Osteocyte (in vitro differentiated cells): ENCODE measurements at regions not wholly inside any gene's neighbourhood (a gene's known extent, or its start where the extent isn't known, plus 50 kb on each side); places are given as distances from the start of the nearest gene placed in this dataset.

Experiments used
- DNase-seq: peaks from one replicate; pipeline ENCODE4 v3.0.0; 2021; ENCODE audit warnings: mixed read lengths; ENCODE audit not compliant: unreplicated experiment; ENCODE audit errors: extremely low spot score
- H3K27ac Mint-ChIP-seq: one replicate; pipeline ENCODE4 v1.8.0; 2021; ENCODE audit warnings: mild to moderate bottlenecking, mixed read lengths; ENCODE audit not compliant: unreplicated experiment
- H3K27me3 Mint-ChIP-seq: one replicate; pipeline ENCODE4 v1.8.0; 2021; ENCODE audit warnings: mixed read lengths; ENCODE audit not compliant: unreplicated experiment
- H3K36me3 Mint-ChIP-seq: one replicate; pipeline ENCODE4 v1.8.0; 2021; ENCODE audit warnings: mixed read lengths; ENCODE audit not compliant: unreplicated experiment
- H3K4me1 Mint-ChIP-seq: one replicate; pipeline ENCODE4 v1.8.0; 2021; ENCODE audit warnings: mixed read lengths; ENCODE audit not compliant: unreplicated experiment
- H3K4me3 Mint-ChIP-seq: one replicate; pipeline ENCODE4 v1.8.0; 2021; ENCODE audit warnings: mild to moderate bottlenecking, moderate library complexity, mixed read lengths; ENCODE audit not compliant: unreplicated experiment
- H3K9me3 Mint-ChIP-seq: one replicate; pipeline ENCODE4 v1.8.0; 2021; ENCODE audit warnings: mixed read lengths; ENCODE audit not compliant: unreplicated experiment
- TF ChIP-seq, protein P1 (sequence below): fragments of 200-600 bp; sonication (generic); IDR thresholded peaks from 2 replicates; pipeline ENCODE4 v1.5.0; 2021; ENCODE audit warnings: antibody characterized with exemption, mild to moderate bottlenecking, moderate library complexity

DNA sequence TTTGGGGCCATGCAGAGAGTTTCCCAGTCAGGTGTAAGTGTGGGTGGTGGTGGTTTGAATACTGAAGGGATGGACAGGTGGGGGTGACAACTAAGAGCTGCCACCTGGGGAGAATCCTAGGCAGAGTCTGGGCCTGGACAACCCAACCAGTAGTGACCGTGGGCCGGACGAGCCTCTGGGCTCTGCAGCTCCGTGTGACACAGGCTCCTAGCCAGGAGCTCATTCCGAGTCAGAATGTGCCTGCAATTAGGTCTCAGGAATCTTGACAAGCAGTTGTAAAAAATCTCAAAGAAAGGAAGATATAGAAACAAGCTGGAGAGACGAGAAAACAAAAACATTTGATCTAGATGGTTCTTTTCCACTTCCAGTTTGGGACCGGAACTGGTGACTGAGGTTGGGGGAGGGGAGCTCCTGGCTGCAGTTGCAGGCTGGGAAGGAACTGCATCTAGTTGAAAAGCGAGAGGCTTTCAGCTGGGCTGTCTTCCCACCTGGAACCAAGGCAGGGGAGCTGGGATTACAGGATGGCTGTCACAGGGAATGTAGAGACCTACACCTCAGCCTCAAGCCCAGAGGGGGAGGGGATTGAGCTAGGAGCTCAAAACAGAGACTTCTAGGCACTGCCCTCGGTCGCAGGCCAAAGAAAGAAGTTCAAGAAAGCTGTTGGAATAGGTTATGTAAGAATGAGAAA lies 156.9 kb downstream of the PAX1 start:
- TF ChIP-seq, protein P1, sequence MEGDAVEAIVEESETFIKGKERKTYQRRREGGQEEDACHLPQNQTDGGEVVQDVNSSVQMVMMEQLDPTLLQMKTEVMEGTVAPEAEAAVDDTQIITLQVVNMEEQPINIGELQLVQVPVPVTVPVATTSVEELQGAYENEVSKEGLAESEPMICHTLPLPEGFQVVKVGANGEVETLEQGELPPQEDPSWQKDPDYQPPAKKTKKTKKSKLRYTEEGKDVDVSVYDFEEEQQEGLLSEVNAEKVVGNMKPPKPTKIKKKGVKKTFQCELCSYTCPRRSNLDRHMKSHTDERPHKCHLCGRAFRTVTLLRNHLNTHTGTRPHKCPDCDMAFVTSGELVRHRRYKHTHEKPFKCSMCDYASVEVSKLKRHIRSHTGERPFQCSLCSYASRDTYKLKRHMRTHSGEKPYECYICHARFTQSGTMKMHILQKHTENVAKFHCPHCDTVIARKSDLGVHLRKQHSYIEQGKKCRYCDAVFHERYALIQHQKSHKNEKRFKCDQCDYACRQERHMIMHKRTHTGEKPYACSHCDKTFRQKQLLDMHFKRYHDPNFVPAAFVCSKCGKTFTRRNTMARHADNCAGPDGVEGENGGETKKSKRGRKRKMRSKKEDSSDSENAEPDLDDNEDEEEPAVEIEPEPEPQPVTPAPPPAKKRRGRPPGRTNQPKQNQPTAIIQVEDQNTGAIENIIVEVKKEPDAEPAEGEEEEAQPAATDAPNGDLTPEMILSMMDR, result no peak
- H3K9me3 Mint-ChIP-seq, result peaks cover 33% of the 10 kb centered on the region
- H3K36me3 Mint-ChIP-seq, result no peaks in the 10 kb centered on the region
- H3K4me3 Mint-ChIP-seq, result no peak overlapping the region
- no peak overlapping the region for H3K27ac Mint-ChIP-seq
- no peaks in the 10 kb centered on the region for H3K27me3 Mint-ChIP-seq
- no peak for DNase-seq
- no peaks in the 10 kb centered on the region for H3K4me1 Mint-ChIP-seq

DNA sequence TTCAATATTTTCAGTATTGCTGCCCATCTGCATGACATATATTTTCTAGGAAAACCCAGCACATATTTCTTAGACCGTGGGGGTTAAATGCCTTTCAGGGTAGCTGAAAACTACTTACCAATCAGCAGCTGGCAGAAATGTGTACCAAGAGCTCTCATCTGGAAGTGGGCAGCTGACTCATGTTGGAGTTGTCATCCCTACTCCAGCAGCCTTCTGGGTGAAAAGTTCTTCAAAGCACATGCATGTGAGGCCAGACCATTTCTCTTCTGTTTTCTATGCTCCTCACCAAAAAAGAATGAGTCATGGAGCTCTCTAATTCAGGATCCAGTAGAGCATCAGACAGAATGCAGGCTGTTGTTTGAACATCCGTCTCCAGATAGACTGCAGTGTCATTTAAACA lies 135.5 kb downstream of the PAX1 start:
- DNase-seq, result no peak
- no peak overlapping the region for H3K4me3 Mint-ChIP-seq
- peaks cover 15% of the 10 kb centered on the region for H3K9me3 Mint-ChIP-seq
- H3K36me3 Mint-ChIP-seq, result no peaks in the 10 kb centered on the region
- no peaks in the 10 kb centered on the region for H3K27me3 Mint-ChIP-seq
- TF ChIP-seq, protein P1, result no peak
- no peak overlapping the region for H3K27ac Mint-ChIP-seq
- H3K4me1 Mint-ChIP-seq, result no peaks in the 10 kb centered on the region

DNA sequence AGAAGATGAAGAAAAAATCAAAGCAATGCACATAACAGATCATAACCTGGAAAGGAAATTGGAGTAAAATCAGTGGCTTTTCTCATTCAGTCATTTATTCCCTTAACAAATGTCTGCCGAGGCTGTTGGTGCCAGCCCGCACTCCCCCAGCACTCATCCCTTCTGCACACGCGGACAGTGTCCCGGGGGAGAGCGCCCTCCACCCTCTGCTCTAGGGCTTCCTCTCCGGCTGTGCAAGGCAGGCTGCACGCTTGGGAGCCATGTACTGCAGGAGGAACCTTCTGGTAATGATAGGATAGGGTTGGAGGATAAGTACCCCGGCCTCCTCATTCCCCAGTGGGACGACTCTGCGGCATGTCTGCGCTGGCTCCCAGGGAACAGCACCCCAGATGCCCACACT lies 134.5 kb downstream of the PAX1 start:
- Mint-ChIP-seq H3K9me3 (peaks cover 14% of the 10 kb centered on the region), H3K4me3 (no peak overlapping the region), H3K27ac (no peak overlapping the region), H3K27me3 (no peaks in the 10 kb centered on the region), H3K36me3 (no peaks in the 10 kb centered on the region), H3K4me1 (no peaks in the 10 kb centered on the region)
- TF ChIP-seq, protein P1, result no peak
- no peak for DNase-seq

DNA sequence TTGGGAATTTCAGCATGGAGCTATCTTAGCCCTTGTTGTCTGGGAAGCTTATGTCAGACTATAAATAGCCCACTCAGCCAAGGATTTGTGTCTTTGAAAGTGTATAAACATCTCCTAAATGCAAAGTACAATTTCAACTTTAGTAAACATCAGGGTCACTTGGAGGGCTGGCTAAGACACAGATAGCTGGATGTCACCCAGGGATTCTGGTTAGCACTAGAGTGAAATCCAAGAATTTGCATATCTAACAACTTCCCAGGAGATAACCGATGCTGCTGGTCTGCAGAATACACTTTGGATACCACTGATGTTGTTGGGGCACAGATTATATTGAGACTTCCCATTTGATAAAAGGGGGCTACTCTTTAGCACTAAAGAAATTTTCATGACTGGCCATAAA lies 130.9 kb downstream of the PAX1 start:
- Mint-ChIP-seq H3K36me3 (no peaks in the 10 kb centered on the region), H3K4me3 (no peak overlapping the region), H3K27me3 (no peaks in the 10 kb centered on the region), H3K9me3 (peaks cover 12% of the 10 kb centered on the region), H3K27ac (no peak overlapping the region), H3K4me1 (no peaks in the 10 kb centered on the region)
- TF ChIP-seq, protein P1, result no peak
- no peak for DNase-seq

DNA sequence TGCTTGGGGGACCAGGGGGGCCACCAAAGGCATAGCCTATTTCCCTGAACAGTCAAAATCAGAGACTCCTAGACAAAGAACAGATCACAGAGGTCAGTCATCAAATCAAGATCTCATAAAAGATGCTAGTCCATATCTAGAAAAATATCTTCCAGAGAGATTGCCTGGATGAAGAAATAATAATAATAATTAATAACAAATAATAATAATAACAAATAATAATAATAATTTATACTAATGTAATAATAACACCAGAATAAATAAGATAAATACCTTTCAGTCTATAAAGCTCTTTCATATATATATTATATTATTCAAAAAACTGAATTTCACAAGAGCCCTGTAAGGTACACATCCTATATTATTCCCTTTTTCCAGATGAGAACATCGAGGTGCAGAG lies 129.6 kb downstream of the PAX1 start:
- Mint-ChIP-seq H3K4me3 (no peak overlapping the region), H3K4me1 (no peaks in the 10 kb centered on the region), H3K36me3 (no peaks in the 10 kb centered on the region), H3K9me3 (peaks cover 6% of the 10 kb centered on the region), H3K27me3 (no peaks in the 10 kb centered on the region), H3K27ac (no peak overlapping the region)
- TF ChIP-seq, protein P1, result no peak
- DNase-seq, result no peak
